ENCODE measurements at regions not wholly inside any gene's neighbourhood (a gene's known extent, or its start where the extent isn't known, plus 50 kb on each side); places are given as distances from the start of the nearest gene placed in this dataset.

DNA sequence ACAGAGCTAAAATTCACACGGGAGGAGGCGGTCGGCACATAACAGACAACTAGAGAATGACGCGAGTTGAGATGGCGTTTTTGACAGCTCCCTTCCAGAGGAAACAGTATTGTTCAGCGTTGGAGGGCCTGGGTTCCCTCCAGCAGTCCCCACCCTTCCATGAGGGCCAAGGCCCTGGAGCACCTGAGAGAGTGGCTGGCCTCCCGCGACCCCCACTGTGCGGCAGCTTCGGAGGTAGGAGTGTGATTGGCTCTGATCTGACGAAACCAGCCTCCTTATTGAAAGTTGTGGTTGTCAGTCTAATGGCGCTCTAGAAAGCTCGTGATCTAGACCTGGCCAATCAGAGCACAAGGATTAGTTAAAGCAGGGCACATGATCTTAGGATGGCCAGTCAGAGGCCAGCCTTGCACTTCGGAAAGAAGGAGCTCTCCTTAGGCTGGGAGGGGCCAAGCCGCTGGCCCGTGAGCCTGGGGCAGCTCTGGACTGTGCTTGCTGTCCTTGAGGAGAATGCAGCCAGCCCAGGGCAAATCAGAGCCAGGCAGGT lies 104.5 kb upstream of the CELF4 start:
- H3K4me3 ChIP-seq (ENCODE audit: low read depth, low read length), result no peak overlapping the region
- TF ChIP-seq, protein P1, sequence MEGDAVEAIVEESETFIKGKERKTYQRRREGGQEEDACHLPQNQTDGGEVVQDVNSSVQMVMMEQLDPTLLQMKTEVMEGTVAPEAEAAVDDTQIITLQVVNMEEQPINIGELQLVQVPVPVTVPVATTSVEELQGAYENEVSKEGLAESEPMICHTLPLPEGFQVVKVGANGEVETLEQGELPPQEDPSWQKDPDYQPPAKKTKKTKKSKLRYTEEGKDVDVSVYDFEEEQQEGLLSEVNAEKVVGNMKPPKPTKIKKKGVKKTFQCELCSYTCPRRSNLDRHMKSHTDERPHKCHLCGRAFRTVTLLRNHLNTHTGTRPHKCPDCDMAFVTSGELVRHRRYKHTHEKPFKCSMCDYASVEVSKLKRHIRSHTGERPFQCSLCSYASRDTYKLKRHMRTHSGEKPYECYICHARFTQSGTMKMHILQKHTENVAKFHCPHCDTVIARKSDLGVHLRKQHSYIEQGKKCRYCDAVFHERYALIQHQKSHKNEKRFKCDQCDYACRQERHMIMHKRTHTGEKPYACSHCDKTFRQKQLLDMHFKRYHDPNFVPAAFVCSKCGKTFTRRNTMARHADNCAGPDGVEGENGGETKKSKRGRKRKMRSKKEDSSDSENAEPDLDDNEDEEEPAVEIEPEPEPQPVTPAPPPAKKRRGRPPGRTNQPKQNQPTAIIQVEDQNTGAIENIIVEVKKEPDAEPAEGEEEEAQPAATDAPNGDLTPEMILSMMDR (IDR thresholded peaks at IDR 0.05; ENCODE audit: low read depth, low read length), result no peak
- no peak for DNase-seq (ENCODE audit: low read depth)

DNA sequence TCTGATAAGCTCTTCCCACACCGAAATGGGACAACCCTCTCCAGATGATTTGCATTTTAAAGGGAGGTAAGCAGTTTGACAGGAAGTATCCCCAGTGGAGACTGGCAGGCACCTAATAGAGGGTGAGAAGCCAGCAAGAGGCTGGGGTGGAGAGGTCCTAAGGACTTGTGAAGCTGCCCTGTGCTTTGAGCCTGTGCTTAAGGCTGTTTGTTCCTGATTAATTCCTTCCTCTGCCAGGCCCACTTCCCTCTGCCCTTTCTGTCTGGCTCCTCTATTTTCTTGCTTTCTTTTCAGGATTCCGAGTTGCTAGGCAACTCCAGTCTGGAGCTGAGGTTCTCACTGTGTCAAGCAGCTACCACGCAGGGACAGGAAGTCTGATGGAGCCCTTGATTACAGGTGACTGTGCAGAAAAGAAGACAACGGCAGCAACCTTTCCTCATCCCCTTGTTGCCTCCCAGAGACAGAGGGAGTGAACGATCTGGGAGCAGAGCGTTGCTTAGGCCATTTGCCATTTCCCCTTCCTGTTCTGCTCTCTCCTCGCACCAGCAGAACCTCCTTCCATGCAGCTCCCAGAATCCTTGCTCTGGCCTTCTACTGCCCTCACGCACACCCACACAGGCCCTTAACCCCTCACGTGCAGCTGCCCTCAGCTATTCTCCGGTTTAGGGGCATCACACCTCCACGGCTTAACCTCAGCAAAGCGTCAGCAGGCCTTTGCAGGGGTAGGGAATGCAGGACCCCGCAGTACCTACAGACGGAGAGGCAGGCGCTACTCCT lies 103.6 kb upstream of the CELF4 start:
- no peak for DNase-seq (ENCODE audit: low read depth)
- H3K4me3 ChIP-seq (ENCODE audit: low read depth, low read length), result no peak overlapping the region

DNA sequence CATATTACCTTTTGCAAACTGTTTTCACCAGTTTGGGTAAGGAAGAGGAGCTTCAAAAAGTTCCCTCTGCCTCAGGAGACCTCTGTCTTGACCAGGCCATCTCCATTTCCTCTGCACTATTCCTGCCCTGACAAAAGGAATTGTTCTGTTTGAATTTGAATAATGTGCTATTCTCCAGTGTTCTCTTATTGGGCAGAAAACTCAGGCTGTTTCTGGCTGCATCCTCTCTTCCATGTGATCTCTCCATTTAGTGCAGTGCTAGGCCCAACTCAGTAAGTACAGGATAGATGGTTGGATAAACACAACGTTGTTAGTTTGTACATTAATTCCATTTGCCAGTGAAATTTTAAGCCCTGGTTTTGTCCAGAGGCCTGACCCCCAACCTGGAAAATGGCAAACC lies 102.2 kb upstream of the CELF4 start:
- TF ChIP-seq POLR2A (IDR thresholded peaks at IDR 0.05; ENCODE audit: extremely low read depth, insufficient read length), result no peak
- TF ChIP-seq, protein P2, sequence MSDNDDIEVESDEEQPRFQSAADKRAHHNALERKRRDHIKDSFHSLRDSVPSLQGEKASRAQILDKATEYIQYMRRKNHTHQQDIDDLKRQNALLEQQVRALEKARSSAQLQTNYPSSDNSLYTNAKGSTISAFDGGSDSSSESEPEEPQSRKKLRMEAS (IDR thresholded peaks at IDR 0.05; ENCODE audit: low read depth, low read length), result no peak
- TF ChIP-seq, protein P1 (IDR thresholded peaks at IDR 0.05; ENCODE audit: low read depth, low read length), result no peak
- no peak for TF ChIP-seq MYC (IDR thresholded peaks at IDR 0.05; ENCODE audit: low read depth, low read length)
- no peak overlapping the region for H3K4me3 ChIP-seq (ENCODE audit: low read depth, low read length)
- DNase-seq (ENCODE audit: low read depth), result no peak

More for the DNA sequence above, 103.6 kb upstream of the CELF4 start:
- TF ChIP-seq, protein P2 (IDR thresholded peaks at IDR 0.05; ENCODE audit: low read depth, low read length), result no peak
- TF ChIP-seq, protein P1 (IDR thresholded peaks at IDR 0.05; ENCODE audit: low read depth, low read length), result no peak
- TF ChIP-seq POLR2A (IDR thresholded peaks at IDR 0.05; ENCODE audit: extremely low read depth, insufficient read length), result no peak
- no peak for TF ChIP-seq MYC (IDR thresholded peaks at IDR 0.05; ENCODE audit: low read depth, low read length)

DNA sequence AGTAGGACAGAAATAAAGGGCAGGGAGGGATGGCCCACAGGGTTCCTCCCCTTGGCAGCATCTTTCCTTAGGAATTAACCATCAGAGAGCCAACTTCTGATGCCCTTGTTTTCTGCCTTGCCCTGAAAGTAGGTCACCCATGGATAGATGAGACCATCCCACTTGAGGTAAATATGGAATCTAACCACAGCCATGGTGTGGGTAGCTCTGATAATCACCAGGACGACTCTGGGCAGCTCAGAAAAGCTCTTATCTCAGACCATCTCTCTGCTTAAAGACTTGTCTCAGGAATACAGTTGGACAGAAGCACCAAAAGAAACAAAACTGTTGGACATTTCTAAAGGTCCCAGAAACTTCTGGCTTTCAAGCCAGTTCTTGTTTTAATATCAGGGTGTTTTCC lies 101.4 kb upstream of the CELF4 start:
- TF ChIP-seq, protein P2 (IDR thresholded peaks at IDR 0.05; ENCODE audit: low read depth, low read length), result no peak
- TF ChIP-seq, protein P1 (IDR thresholded peaks at IDR 0.05; ENCODE audit: low read depth, low read length), result no peak
- TF ChIP-seq POLR2A (IDR thresholded peaks at IDR 0.05; ENCODE audit: extremely low read depth, insufficient read length) (no peak), MYC (IDR thresholded peaks at IDR 0.05; ENCODE audit: low read depth, low read length) (no peak)
- DNase-seq (ENCODE audit: low read depth), result no peak
- H3K4me3 ChIP-seq (ENCODE audit: low read depth, low read length), result no peak overlapping the region

DNA sequence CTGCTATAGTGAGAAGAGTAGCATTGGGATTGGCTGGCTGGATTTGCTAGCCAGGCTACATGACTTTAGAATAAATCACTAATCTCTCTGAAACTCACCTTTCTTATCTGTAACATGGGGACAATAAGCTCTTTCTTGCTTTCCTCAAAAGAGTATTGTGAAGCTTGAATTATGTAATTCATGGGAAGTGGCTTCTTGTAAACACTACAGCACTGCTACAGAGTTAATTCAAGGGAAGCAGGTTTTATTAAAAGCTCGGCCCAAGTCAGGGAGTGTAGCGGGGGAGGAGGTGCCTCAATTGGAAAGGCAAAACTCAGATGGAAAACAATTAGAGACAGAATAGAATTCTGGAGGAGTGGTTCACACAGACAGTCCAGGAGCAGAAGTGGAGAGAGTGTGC lies 100.9 kb upstream of the CELF4 start:
- no peak for DNase-seq (ENCODE audit: low read depth)
- TF ChIP-seq MYC (IDR thresholded peaks at IDR 0.05; ENCODE audit: low read depth, low read length), result no peak
- no peak for TF ChIP-seq POLR2A (IDR thresholded peaks at IDR 0.05; ENCODE audit: extremely low read depth, insufficient read length)
- TF ChIP-seq, protein P1 (IDR thresholded peaks at IDR 0.05; ENCODE audit: low read depth, low read length), result no peak
- TF ChIP-seq, protein P2 (IDR thresholded peaks at IDR 0.05; ENCODE audit: low read depth, low read length), result no peak
- H3K4me3 ChIP-seq (ENCODE audit: low read depth, low read length), result no peak overlapping the region
